ENCODE measurements at regions not wholly inside any gene's neighbourhood (a gene's known extent, or its start where the extent isn't known, plus 50 kb on each side); places are given as distances from the start of the nearest gene placed in this dataset.
"Not testable (repeated sequence)": the region's sequence is repeated elsewhere in the genome, so short reads cannot be mapped to it uniquely, and the experiment has no call there.

- ATAC-seq = no peak
Observed at GRCh38 chr13:80074143-80074752, 266.7 kb downstream of the SPRY2 start.

GRCh38 chr13:80072231-80072630 is 268.7 kb downstream of the SPRY2 start:
- ATAC-seq = no peak

GRCh38 chr13:80070024-80070703 is 270.8 kb downstream of the SPRY2 start:
- ATAC-seq = no peak

GRCh38 chr13:80069374-80069773 is 271.6 kb downstream of the SPRY2 start:
- ATAC-seq = no peak

GRCh38 chr13:80065996-80066395 is 274.9 kb downstream of the SPRY2 start:
- ATAC-seq = no peak

- not testable (repeated sequence) for ATAC-seq
Observed at GRCh38 chr13:80062416-80062815, 278.5 kb downstream of the SPRY2 start.

- ATAC-seq = no peak
Observed at GRCh38 chr13:80059789-80060188, 281.1 kb downstream of the SPRY2 start.

- no peak for ATAC-seq
Observed at GRCh38 chr13:80058626-80059025, 282.3 kb downstream of the SPRY2 start.

- no peak for ATAC-seq
Observed at GRCh38 chr13:80055847-80056246, 285.1 kb downstream of the SPRY2 start.

- ATAC-seq = no peak
Observed at GRCh38 chr13:80054806-80055205, 286.1 kb downstream of the SPRY2 start.

GRCh38 chr13:80052286-80052685 is 288.6 kb downstream of the SPRY2 start:
- no peak for ATAC-seq

- ATAC-seq = no peak
Observed at GRCh38 chr13:80050252-80050651, 290.7 kb downstream of the SPRY2 start.

- ATAC-seq = peak; percentile 76 to 93
Observed at GRCh38 chr13:80048802-80049201, 292.1 kb downstream of the SPRY2 start.

- no peak for ATAC-seq
Observed at GRCh38 chr13:80048030-80048429, 292.9 kb downstream of the SPRY2 start.

- no peak for ATAC-seq
Observed at GRCh38 chr13:80047406-80047805, 293.5 kb downstream of the SPRY2 start.

- ATAC-seq = no peak
Observed at GRCh38 chr13:80040981-80041317, 300.0 kb downstream of the SPRY2 start.

GRCh38 chr13:80040196-80040980 is 300.5 kb downstream of the SPRY2 start:
- ATAC-seq = no peak

GRCh38 chr13:80039000-80039399 is 301.9 kb downstream of the SPRY2 start:
- ATAC-seq = no peak

- no peak for ATAC-seq
Observed at GRCh38 chr13:80038371-80038770, 302.6 kb downstream of the SPRY2 start.

- no peak for ATAC-seq
Observed at GRCh38 chr13:80037505-80037888, 303.4 kb downstream of the SPRY2 start.

GRCh38 chr13:80036845-80037504 is 304.0 kb downstream of the SPRY2 start:
- no peak for ATAC-seq

- no peak for ATAC-seq
Observed at GRCh38 chr13:80035096-80035495, 305.8 kb downstream of the SPRY2 start.

GRCh38 chr13:80033951-80034350 is 307.0 kb downstream of the SPRY2 start:
- ATAC-seq = no peak

GRCh38 chr13:80033286-80033685 is 307.6 kb downstream of the SPRY2 start:
- no peak for ATAC-seq

All from activated CD4-positive, CD25-positive, alpha-beta regulatory T cell treated with anti-CD3 and anti-CD28 coated beads, Interleukin-2, amount 50 U/mL, for 24 hours (primary cell).